OCI-LY7 (cell line): ENCODE measurements at regions not wholly inside any gene's neighbourhood (a gene's known extent, or its start where the extent isn't known, plus 50 kb on each side); places are given as distances from the start of the nearest gene placed in this dataset.

ENCODE experiments used
- CTCF ChIP-seq: fragments of 200-600 bp; sonication (generic); conservative IDR thresholded peaks from 2 replicates; pipeline ENCODE4 v1.5.1; 2014; ENCODE audit warnings: mild to moderate bottlenecking, antibody characterized with exemption, low read length, moderate library complexity, mixed read lengths
- EZH2phosphoT487 ChIP-seq: fragments of 200-600 bp; sonication (generic); IDR thresholded peaks from 2 replicates; pipeline ENCODE4 v1.6.1; 2018; ENCODE audit warnings: low read depth, borderline replicate concordance, mild to moderate bottlenecking, mixed run types, antibody characterized with exemption, low read length, moderate library complexity, mixed read lengths

- TF ChIP-seq CTCF, result no peak
- TF ChIP-seq EZH2phosphoT487, result no peak
These were observed 357.2 kb downstream of the DLEU7 start for GRCh38 chr13:50485979-50486935.
